ENCODE measurements at regions not wholly inside any gene's neighbourhood (a gene's known extent, or its start where the extent isn't known, plus 50 kb on each side); places are given as distances from the start of the nearest gene placed in this dataset.

- Mint-ChIP-seq H3K4me1 (no peaks in the 10 kb centered on the region), H3K27me3 (peaks cover 7 to 26% (median 16%) of the 10 kb centered on the region in 3 donors), H3K27ac (no peak overlapping the region), H3K4me3 (no peak overlapping the region), H3K36me3 (no peaks in the 10 kb centered on the region), H3K9me3 (peaks cover 0 to 3% (median 0%) of the 10 kb centered on the region in 7 donors)
- ATAC-seq (ENCODE audit: low read depth in 2 of 2) (no peak), DNase-seq (no peak)
Measured at GRCh38 chr16:86110134-86110533, 211.2 kb downstream of the IRF8 start.

DNA sequence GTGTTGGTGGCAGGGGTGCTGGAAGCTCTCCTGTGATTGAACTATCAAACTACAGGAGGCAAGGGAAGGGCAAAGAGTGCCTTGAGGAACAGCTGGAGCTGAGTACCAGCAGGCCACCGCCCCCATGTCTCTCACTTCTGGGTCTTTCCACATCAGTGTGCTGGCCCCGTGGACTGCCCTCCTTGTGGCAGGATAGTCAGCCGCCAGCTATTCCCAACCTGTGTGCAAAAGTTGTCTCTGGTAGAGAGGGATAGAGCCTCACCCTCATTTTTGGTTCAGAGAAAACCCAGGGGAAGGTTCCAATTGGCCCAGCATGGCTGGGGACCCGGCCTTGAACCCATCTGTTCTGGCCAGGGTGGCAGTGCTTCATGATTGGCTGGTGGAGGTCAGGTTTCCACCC is 211.8 kb downstream of the IRF8 start:
- no peaks in the 10 kb centered on the region for H3K36me3 Mint-ChIP-seq
- peaks cover 0 to 3% (median 0%) of the 10 kb centered on the region in 7 donors for H3K9me3 Mint-ChIP-seq
- H3K4me1 Mint-ChIP-seq: no peaks in the 10 kb centered on the region
- H3K27me3 Mint-ChIP-seq: peaks cover 11 to 29% (median 19%) of the 10 kb centered on the region in 3 donors
- ATAC-seq (ENCODE audit: low read depth in 2 of 2) (no peak), DNase-seq (no peak)
- H3K4me3 Mint-ChIP-seq: no peak overlapping the region
- H3K27ac Mint-ChIP-seq: no peak overlapping the region

GRCh38 chr16:86112178-86112577 is 213.2 kb downstream of the IRF8 start:
- Mint-ChIP-seq H3K9me3 (peaks cover 0 to 3% (median 0%) of the 10 kb centered on the region in 7 donors), H3K27me3 (peaks cover 18 to 34% (median 23%) of the 10 kb centered on the region in 3 donors), H3K27ac (no peak overlapping the region), H3K36me3 (no peaks in the 10 kb centered on the region), H3K4me1 (no peaks in the 10 kb centered on the region), H3K4me3 (no peak overlapping the region)
- DNase-seq (no peak), ATAC-seq (ENCODE audit: low read depth in 2 of 2) (no peak)

DNA sequence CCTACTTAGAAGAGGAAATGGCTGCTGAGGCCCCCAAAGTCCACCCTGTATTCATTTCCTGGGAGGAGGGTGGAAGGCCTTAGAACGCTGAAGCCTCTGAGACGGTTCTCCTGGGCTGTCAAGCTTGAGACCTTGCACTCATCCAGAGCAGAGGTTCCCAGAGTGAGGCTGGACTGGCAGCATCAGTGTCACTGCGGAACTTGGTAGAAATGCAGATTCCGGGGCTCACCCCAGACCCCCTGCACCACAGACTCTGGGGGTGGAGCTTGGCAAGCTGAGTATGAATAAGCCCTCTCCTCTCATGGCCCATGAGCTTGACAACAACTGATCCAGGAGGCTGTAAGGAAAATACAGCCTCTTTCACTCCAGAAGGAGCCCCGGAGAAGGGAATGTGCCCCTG is 218.3 kb downstream of the IRF8 start:
- Mint-ChIP-seq H3K27ac (no peak overlapping the region), H3K9me3 (no peaks in the 10 kb centered on the region), H3K4me3 (no peak overlapping the region), H3K36me3 (no peaks in the 10 kb centered on the region), H3K27me3 (peaks cover 31 to 57% (median 35%) of the 10 kb centered on the region in 3 donors), H3K4me1 (peaks cover 0 to 7% (median 5%) of the 10 kb centered on the region in 3 donors)
- DNase-seq (no peak), ATAC-seq (ENCODE audit: low read depth in 2 of 2) (no peak)

- Mint-ChIP-seq H3K27me3 (peaks cover 26 to 57% (median 35%) of the 10 kb centered on the region in 3 donors), H3K4me3 (no peak overlapping the region), H3K4me1 (peaks cover 0 to 7% (median 5%) of the 10 kb centered on the region in 3 donors), H3K36me3 (no peaks in the 10 kb centered on the region), H3K9me3 (no peaks in the 10 kb centered on the region), H3K27ac (no peak overlapping the region)
- ATAC-seq (ENCODE audit: low read depth in 2 of 2) (no peak), DNase-seq (no peak)
Measured at GRCh38 chr16:86117756-86118155, 218.8 kb downstream of the IRF8 start.

DNA sequence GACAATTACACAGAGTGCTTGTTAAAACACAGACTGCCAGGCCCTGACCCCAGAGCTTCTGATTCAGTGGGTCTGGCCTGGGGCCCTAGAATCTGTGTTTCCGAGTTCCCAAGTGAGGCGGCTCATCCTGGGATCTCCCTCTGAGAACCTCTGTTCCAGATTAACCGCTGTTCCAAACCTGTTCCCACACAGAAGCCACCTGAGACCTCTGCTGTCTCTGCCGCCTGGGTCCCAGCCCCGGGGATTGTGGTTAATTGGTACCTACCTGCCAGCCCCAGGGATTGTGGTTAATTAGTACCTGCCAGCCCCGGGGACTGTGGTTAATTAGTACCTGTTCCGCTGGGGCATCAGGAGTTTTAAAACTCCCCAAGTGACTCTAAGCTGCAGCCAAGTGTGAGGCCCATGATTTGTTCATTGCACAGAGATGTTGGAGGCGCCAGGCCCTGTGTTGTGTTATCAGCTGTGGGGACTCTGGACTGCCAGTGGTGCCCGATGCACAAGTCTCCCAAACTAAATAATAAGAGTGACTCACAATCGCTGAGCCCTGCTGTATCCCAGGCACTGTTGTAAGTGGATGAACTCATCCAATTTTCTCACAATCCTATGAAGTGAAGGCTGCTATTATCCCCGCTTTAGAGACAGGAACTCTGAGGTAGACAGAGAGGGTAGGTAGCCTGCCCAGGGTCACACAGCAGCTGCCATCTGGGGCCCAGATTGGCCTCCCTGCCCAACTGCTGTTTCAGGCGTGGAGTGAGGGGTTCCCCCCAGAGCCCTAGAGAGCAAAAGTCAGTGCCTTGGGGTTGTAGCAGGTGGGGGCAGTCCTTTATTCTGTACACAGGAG is 219.7 kb downstream of the IRF8 start:
- H3K4me3 Mint-ChIP-seq: no peak overlapping the region
- H3K36me3 Mint-ChIP-seq: no peaks in the 10 kb centered on the region
- DNase-seq (no peak), ATAC-seq (ENCODE audit: low read depth in 2 of 2) (no peak)
- no peak overlapping the region for H3K27ac Mint-ChIP-seq
- H3K4me1 Mint-ChIP-seq: peaks cover 0 to 7% (median 5%) of the 10 kb centered on the region in 3 donors
- H3K9me3 Mint-ChIP-seq: no peaks in the 10 kb centered on the region
- peaks cover 22 to 52% (median 35%) of the 10 kb centered on the region in 3 donors for H3K27me3 Mint-ChIP-seq

DNA sequence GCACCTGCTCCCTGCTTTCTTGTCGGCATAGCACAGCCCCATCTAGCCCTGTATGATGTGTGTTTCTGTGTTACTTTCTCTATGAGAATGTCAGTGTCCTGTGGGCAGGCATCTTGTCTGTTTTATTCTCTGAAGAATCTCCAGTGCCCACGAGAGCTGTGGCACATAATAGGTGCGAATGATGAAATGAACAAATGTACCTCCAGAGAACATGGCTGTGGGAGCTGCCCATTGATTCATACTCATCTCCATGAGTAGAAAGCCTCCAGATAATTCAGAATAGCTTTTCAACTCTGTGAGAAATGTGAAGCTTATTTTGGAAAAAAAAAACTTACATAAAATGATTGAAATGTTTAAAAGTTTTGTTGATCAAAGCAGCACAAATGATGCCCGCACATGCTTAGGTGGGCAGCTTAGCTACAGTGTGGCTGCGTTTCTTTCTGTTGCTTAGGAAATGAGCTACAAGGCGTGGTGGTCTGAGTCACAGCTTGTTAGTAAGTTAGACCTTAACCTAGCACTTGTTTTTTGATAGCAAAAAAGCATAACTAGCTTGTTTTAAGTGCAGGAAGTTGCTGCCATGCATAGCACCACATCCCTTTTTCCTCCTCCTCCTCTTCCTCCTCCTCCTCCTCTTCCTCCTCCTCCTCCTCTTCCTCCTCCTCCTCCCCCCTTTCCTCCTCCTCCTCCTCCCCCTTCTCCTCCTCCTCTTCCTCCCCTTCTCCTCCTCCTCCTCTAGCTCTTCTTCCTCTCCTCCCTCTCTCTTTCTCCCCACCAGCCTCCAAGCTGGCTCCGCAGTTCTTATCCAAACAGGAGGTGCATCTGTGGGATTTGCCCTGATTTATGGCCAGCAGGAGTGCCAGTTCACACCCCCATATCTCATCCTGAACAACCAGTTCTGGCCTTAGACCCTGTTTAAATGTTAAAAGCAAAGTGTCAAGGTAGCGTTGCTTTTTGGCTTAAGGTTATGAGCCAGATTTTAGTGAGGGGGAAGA is 221.5 kb downstream of the IRF8 start:
- H3K36me3 Mint-ChIP-seq: no peaks in the 10 kb centered on the region
- H3K4me3 Mint-ChIP-seq: peak overlapping the region in 1 of 8 donors; percentile 30
- ATAC-seq (ENCODE audit: low read depth in 2 of 2) (no peak), DNase-seq (no peak)
- peaks cover 19 to 52% (median 33%) of the 10 kb centered on the region in 3 donors for H3K27me3 Mint-ChIP-seq
- H3K27ac Mint-ChIP-seq: no peak overlapping the region
- peaks cover 0 to 7% (median 5%) of the 10 kb centered on the region in 3 donors for H3K4me1 Mint-ChIP-seq
- no peaks in the 10 kb centered on the region for H3K9me3 Mint-ChIP-seq

DNA sequence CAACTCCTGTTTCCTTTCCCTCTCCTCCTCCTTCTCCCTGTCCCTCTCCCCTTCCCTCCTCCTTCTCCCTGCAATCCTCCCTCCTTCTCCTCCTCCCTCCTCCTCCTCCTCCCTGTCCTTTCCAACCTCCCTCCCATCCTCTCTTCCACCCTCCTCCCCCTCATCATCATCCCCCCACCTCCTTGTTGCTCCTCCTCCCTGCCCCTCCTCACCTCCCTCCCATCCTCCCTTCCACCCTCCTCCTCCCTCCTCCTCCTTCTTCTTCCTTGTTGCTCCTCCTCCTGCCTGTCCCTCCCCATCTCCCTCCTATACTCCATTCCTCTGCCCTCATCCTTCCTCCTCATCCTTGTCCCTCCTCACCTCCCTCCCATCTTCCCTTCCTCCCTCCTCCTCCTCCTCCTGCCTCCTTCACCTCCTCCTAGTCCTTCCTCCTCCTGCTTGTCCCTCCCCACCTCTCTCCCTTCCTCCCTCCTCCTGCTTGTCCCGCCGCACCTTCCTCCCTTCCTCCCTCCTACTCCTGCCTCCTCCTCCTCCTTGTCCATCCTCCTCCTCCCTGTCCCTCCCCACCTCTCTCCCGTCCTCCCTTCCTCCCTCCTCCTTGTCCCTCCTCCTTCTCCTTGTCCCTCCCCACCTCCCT is 222.5 kb downstream of the IRF8 start:
- Mint-ChIP-seq H3K36me3 (no peaks in the 10 kb centered on the region), H3K4me1 (peaks cover 0 to 7% (median 5%) of the 10 kb centered on the region in 3 donors), H3K27ac (no peak overlapping the region), H3K9me3 (no peaks in the 10 kb centered on the region), H3K4me3 (no peak overlapping the region), H3K27me3 (peaks cover 19 to 51% (median 24%) of the 10 kb centered on the region in 3 donors)
- DNase-seq (no peak), ATAC-seq (ENCODE audit: low read depth in 2 of 2) (no peak)

GRCh38 chr16:86122681-86123342 is 223.8 kb downstream of the IRF8 start:
- Mint-ChIP-seq H3K27me3 (peaks cover 19 to 57% (median 35%) of the 10 kb centered on the region in 3 donors), H3K4me1 (peaks cover 0 to 7% (median 5%) of the 10 kb centered on the region in 3 donors), H3K27ac (no peak overlapping the region), H3K9me3 (no peaks in the 10 kb centered on the region), H3K4me3 (no peak overlapping the region), H3K36me3 (no peaks in the 10 kb centered on the region)
- DNase-seq: no peak
- no peak for ATAC-seq (ENCODE audit: low read depth in 2 of 2)

GRCh38 chr16:86124321-86124720 is 225.4 kb downstream of the IRF8 start:
- Mint-ChIP-seq H3K9me3 (no peaks in the 10 kb centered on the region), H3K27ac (no peak overlapping the region), H3K36me3 (no peaks in the 10 kb centered on the region), H3K27me3 (peaks cover 17 to 44% (median 35%) of the 10 kb centered on the region in 3 donors), H3K4me1 (peaks cover 0 to 7% (median 5%) of the 10 kb centered on the region in 3 donors), H3K4me3 (no peak overlapping the region)
- no peak for ATAC-seq (ENCODE audit: low read depth in 2 of 2)
- DNase-seq: no peak

- DNase-seq: no peak
- Mint-ChIP-seq H3K4me3 (no peak overlapping the region), H3K9me3 (no peaks in the 10 kb centered on the region), H3K4me1 (no peaks in the 10 kb centered on the region), H3K27me3 (peaks cover 20 to 32% (median 20%) of the 10 kb centered on the region in 3 donors), H3K36me3 (no peaks in the 10 kb centered on the region), H3K27ac (no peak overlapping the region)
- ATAC-seq (ENCODE audit: low read depth in 2 of 2): no peak
Measured at GRCh38 chr16:86126891-86127290, 227.9 kb downstream of the IRF8 start.

GRCh38 chr16:86127366-86127765 is 228.4 kb downstream of the IRF8 start:
- ATAC-seq (ENCODE audit: low read depth in 2 of 2) (no peak), DNase-seq (no peak)
- no peaks in the 10 kb centered on the region for H3K9me3 Mint-ChIP-seq
- H3K27ac Mint-ChIP-seq: no peak overlapping the region
- H3K4me1 Mint-ChIP-seq: no peaks in the 10 kb centered on the region
- H3K27me3 Mint-ChIP-seq: peaks cover 15 to 27% (median 20%) of the 10 kb centered on the region in 3 donors
- H3K36me3 Mint-ChIP-seq: no peaks in the 10 kb centered on the region
- no peak overlapping the region for H3K4me3 Mint-ChIP-seq

- DNase-seq (no peak), ATAC-seq (ENCODE audit: low read depth in 2 of 2) (no peak)
- Mint-ChIP-seq H3K27me3 (peaks cover 11 to 21% (median 20%) of the 10 kb centered on the region in 3 donors), H3K36me3 (no peaks in the 10 kb centered on the region), H3K4me3 (no peak overlapping the region), H3K4me1 (no peaks in the 10 kb centered on the region), H3K9me3 (no peaks in the 10 kb centered on the region), H3K27ac (no peak overlapping the region)
Measured at GRCh38 chr16:86128246-86128645, 229.3 kb downstream of the IRF8 start.

All from naive B cell (primary cell).